NCI-H2227 (cell line): ENCODE measurements at regions not wholly inside any gene's neighbourhood (a gene's known extent, or its start where the extent isn't known, plus 50 kb on each side); places are given as distances from the start of the nearest gene placed in this dataset.
"Not testable (repeated sequence)": the region's sequence is repeated elsewhere in the genome, so short reads cannot be mapped to it uniquely, and the experiment has no call there.

Experiments used
- DNase-seq: peaks from one replicate; lab custom pipeline; 2025; ENCODE audit not compliant: unreplicated experiment; lab: John Stamatoyannopoulos, UW

GRCh38 chr10:2214092-2214491, 476.8 kb upstream of the ADARB2 start:
- no peak for DNase-seq

DNA sequence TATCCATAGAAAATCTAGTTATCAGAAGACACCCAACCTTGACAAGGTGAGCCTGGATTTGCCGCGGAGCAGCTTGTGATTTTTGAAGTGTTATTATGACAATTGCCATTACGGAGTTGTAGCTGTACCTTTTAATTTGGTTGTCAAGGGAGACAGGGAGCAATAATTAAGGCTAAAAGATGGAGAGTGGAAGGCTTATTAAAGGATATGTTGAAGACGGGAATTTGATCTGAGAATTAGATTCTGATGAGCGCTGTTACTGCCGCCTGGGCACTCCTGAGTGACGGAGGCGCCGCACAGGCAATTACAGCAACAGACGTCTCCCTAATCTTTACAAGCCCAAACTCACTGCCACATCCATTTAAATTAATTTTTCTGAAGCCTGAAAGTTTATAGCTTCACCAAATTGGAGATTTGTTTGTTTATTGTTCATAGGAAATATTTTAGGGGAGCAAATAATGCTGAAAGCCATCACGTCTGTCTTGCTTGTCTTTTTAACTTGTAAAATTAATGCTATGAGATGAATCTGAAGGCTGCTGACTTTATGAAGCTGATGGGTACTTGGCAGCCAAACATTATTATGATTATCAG, 475.0 kb upstream of the ADARB2 start:
- peak; percentile 1 for DNase-seq

- DNase-seq = no peak
Observed at GRCh38 chr10:2210088-2210487, 472.8 kb upstream of the ADARB2 start.

DNA sequence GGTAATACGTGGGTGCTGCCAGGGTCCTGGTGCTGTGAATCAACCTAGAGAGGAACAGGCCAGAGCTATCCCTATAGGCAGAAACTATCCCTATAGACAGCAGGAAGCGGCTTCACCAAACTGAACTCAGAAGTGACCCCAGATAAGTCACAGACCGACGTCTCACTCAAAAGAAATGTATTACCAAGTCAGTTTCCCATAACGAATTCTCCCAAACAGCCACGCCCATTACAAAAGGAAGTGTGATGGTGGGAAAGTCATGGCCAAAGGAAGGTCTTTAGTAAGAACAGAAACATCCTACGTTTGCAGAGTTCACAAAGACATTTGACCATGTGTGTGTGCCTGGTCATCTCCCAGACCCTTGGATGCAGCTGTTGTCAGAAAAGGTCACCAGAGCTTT, 470.8 kb upstream of the ADARB2 start:
- DNase-seq = no peak

GRCh38 chr10:2207246-2207922, 470.1 kb upstream of the ADARB2 start:
- DNase-seq = peak; percentile 53

DNA sequence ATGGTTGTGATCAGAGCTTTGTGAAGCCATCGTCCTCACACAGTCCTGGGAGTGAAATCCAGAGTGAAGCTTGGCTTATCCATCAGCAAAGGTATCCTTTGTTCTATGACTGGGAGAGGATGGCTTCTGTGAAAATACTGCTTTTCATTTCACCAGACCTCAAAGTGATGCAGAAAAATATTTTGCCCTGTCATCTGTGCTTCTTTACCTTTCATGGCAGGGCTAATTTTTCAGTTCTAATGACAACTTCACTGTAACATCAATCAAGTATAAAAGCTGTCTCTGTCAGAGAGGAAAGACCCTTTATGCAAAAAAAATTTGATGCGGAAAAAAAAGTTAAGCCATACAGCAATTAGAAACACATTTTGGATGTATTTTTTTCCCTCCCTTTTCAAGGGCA, 468.1 kb upstream of the ADARB2 start:
- no peak for DNase-seq

GRCh38 chr10:2202401-2202800, 465.1 kb upstream of the ADARB2 start:
- DNase-seq = no peak

- no peak for DNase-seq
Observed at GRCh38 chr10:2201534-2202099, 464.3 kb upstream of the ADARB2 start.

- no peak for DNase-seq
Observed at GRCh38 chr10:2197663-2198062, 460.3 kb upstream of the ADARB2 start.

GRCh38 chr10:2196272-2196671, 458.9 kb upstream of the ADARB2 start:
- no peak for DNase-seq

GRCh38 chr10:2189356-2189755, 452.0 kb upstream of the ADARB2 start:
- DNase-seq = not testable (repeated sequence)

- no peak for DNase-seq
Observed at GRCh38 chr10:2188371-2188770, 451.0 kb upstream of the ADARB2 start.

- no peak for DNase-seq
Observed at GRCh38 chr10:2173327-2173726, 436.0 kb upstream of the ADARB2 start.

- DNase-seq = no peak
Observed at GRCh38 chr10:2165771-2166460, 428.6 kb upstream of the ADARB2 start.

- DNase-seq = no peak
Observed at GRCh38 chr10:2150288-2150687, 413.0 kb upstream of the ADARB2 start.

GRCh38 chr10:2145926-2146478, 408.7 kb upstream of the ADARB2 start:
- DNase-seq = no peak

DNA sequence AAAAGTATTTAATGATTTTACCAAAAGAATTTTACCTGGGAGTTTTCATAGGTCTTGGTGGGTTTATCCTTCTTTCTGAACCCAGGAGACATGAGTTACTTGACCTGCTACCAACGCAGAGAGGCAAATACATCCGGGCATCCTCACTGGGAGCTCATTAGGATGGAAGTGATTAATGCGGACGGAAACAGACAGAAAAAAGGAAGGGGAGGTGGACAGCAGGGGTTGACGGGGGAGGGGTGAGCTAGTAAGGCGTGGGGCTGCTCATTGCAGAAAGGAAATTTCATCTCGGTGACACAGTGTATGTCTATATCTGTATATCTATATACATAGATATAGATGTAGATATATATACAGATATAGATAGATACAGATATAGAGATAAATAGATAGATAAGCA, 408.2 kb upstream of the ADARB2 start:
- no peak for DNase-seq

GRCh38 chr10:2144584-2144983, 407.3 kb upstream of the ADARB2 start:
- DNase-seq = no peak

- DNase-seq = no peak
Observed at GRCh38 chr10:2143213-2143835, 406.0 kb upstream of the ADARB2 start.

DNA sequence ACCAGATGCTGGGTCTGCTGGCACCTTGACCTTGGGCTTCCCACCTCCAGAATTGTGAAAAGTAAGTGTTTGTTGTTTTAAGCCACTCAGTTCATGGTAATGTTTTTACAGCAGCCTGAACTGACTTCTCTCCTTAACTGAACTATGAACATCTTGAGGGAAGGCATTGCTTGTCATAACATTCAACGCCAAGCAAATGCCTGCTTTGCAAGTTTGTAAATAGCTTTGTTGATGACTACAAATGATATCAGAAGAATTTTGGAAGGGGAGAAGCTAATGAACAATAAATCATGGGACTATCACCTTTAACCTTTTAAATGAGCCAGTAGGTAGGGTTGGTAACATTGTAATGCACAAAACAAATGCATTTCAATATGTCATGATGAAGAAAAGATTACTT, 402.4 kb upstream of the ADARB2 start:
- DNase-seq = no peak

GRCh38 chr10:2137549-2138174, 400.3 kb upstream of the ADARB2 start:
- no peak for DNase-seq
